Fibroblast of lung (primary cell): ENCODE measurements at regions not wholly inside any gene's neighbourhood (a gene's known extent, or its start where the extent isn't known, plus 50 kb on each side); places are given as distances from the start of the nearest gene placed in this dataset.

ENCODE experiments used
- DNase-seq, 2 donors: peaks; one replicate each; pipeline versions ENCODE4 v3.0.0 to v3.0.0-alpha.2; 2010; ENCODE audit warnings: low read depth in 2 of 2
- H2AFZ ChIP-seq: 2 replicates; pipeline ENCODE4 v1.5.1; 2012; ENCODE audit warnings: low read length, control low read depth, inconsistent platforms
- H3K27ac ChIP-seq: 2 replicates; pipeline ENCODE4 v1.5.1; 2011; ENCODE audit warnings: low read length, control low read depth; ENCODE audit not compliant: insufficient read depth
- H3K27me3 ChIP-seq: 2 replicates; pipeline ENCODE4 v1.5.1; 2011; ENCODE audit warnings: mild to moderate bottlenecking, low read length; ENCODE audit not compliant: control insufficient read depth, insufficient read depth
- H3K36me3 ChIP-seq: 2 replicates; pipeline ENCODE4 v1.5.1; 2011; ENCODE audit warnings: low read length; ENCODE audit not compliant: control insufficient read depth, insufficient read depth
- H3K4me1 ChIP-seq: 2 replicates; pipeline ENCODE4 v1.5.1; 2011; ENCODE audit warnings: low read length; ENCODE audit not compliant: control insufficient read depth, insufficient read depth; ENCODE audit errors: extremely low read depth
- H3K4me2 ChIP-seq: 2 replicates; pipeline ENCODE4 v1.5.1; 2011; ENCODE audit warnings: low read length, control low read depth; ENCODE audit not compliant: insufficient read depth; ENCODE audit errors: extremely low read depth
- H3K4me3 ChIP-seq, 4 experiments: fragments of 200-600 bp in 1 of 4; sonication (generic) in 1 of 4; replicated peaks in 1 of 4; 2 replicates each; pipeline ENCODE4 v1.5.1; 2011 to 2016; ENCODE audit warnings: low read length in 4 of 4, low read depth in 3 of 4, mild to moderate bottlenecking in 3 of 4, control low read depth in 2 of 4, inconsistent platforms in 1 of 4, mixed read lengths in 1 of 4; ENCODE audit not compliant: insufficient read depth in 1 of 4; ENCODE audit errors: control extremely low read depth in 1 of 4
- H3K79me2 ChIP-seq: 2 replicates; pipeline ENCODE4 v1.5.1; 2012; ENCODE audit warnings: mild to moderate bottlenecking, low read length, inconsistent platforms; ENCODE audit not compliant: control insufficient read depth, insufficient read depth
- H3K9ac ChIP-seq: 2 replicates; pipeline ENCODE4 v1.5.1; 2011; ENCODE audit warnings: mild to moderate bottlenecking, low read length, control low read depth; ENCODE audit not compliant: insufficient read depth
- H3K9me3 ChIP-seq: 2 replicates; pipeline ENCODE4 v1.5.1; 2012; ENCODE audit warnings: low read depth, low read length; ENCODE audit not compliant: control insufficient read depth, insufficient read depth
- H4K20me1 ChIP-seq: 2 replicates; pipeline ENCODE4 v1.5.1; 2011; ENCODE audit warnings: low read length; ENCODE audit not compliant: control insufficient read depth, insufficient read depth; ENCODE audit errors: extremely low read depth
- EZH2 ChIP-seq: IDR thresholded peaks from 2 replicates; pipeline ENCODE4 v1.5.1; 2012; ENCODE audit warnings: low read length, control low read depth, mild to moderate bottlenecking; ENCODE audit errors: missing control alignments
- TF ChIP-seq, protein P1 (sequence below), 2 donors: IDR thresholded peaks in 1 of 2; conservative IDR thresholded peaks in 1 of 2; 1 replicate in 1 of 2; 2 replicates in 1 of 2; pipeline ENCODE4 v1.5.1; 2011 to 2012; ENCODE audit warnings: low read length in 2 of 2, control low read depth in 1 of 2, inconsistent platforms in 1 of 2, low read depth in 1 of 2, mild to moderate bottlenecking in 1 of 2

DNA sequence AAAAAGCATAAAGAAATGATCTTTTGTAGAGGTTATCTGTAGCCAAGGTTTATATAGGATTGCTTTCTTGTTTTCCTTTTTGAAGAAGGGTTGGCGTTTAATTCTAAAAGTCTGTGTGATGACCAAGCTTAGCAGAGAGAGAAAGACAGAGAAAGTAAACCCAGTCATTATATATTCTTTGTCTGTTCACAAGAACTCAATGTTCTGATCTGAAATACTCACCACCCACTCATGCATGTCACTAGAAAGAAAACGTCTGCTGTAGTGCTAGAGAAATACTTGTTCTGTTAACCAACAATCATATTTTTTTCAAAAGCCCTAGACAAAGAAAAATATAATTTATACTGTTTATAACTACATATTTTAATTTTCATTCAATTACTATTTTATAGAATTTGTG lies 173.7 kb upstream of the SLITRK5 start:
- Histone ChIP-seq H3K4me3 (no peak overlapping the region), H3K4me2 (no peak overlapping the region), H3K27me3 (no peaks in the 10 kb centered on the region), H3K36me3 (no peaks in the 10 kb centered on the region), H3K9me3 (no peaks in the 10 kb centered on the region), H3K4me1 (no peaks in the 10 kb centered on the region), H2AFZ (no peak overlapping the region), H3K27ac (no peak overlapping the region), H3K79me2 (no peaks in the 10 kb centered on the region), H3K9ac (no peak overlapping the region), H4K20me1 (no peaks in the 10 kb centered on the region)
- DNase-seq: no peak
- TF ChIP-seq, protein P1, sequence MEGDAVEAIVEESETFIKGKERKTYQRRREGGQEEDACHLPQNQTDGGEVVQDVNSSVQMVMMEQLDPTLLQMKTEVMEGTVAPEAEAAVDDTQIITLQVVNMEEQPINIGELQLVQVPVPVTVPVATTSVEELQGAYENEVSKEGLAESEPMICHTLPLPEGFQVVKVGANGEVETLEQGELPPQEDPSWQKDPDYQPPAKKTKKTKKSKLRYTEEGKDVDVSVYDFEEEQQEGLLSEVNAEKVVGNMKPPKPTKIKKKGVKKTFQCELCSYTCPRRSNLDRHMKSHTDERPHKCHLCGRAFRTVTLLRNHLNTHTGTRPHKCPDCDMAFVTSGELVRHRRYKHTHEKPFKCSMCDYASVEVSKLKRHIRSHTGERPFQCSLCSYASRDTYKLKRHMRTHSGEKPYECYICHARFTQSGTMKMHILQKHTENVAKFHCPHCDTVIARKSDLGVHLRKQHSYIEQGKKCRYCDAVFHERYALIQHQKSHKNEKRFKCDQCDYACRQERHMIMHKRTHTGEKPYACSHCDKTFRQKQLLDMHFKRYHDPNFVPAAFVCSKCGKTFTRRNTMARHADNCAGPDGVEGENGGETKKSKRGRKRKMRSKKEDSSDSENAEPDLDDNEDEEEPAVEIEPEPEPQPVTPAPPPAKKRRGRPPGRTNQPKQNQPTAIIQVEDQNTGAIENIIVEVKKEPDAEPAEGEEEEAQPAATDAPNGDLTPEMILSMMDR (conservative IDR thresholded peaks at IDR 0.05 in 1 of 2, IDR thresholded peaks at IDR 0.05 in 1 of 2; ENCODE audit: low read depth in 1 of 2, low read length in 2 of 2): no peak

DNA sequence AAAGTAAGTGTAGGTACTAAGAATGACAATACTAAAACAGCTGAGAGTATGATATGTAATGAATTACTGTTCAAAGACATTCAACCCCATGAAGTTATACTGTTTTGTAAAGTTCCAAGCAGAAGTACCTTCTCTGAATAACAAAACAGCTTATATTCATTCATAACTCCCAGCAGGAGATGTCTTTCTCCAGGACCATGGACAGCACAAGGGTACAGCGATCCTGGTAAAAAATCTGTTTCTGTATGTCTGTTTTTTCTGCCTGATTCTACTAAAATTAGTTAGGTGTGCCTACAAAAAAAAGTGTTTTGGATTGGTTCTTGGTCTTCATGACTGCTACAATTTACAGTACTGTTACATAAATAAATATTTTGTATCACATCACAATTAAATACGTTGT lies 172.5 kb upstream of the SLITRK5 start:
- Histone ChIP-seq H3K79me2 (no peaks in the 10 kb centered on the region), H3K4me3 (no peak overlapping the region), H3K4me2 (no peak overlapping the region), H3K27ac (no peak overlapping the region), H3K4me1 (no peaks in the 10 kb centered on the region), H2AFZ (no peak overlapping the region), H3K9me3 (no peaks in the 10 kb centered on the region), H4K20me1 (no peaks in the 10 kb centered on the region), H3K27me3 (no peaks in the 10 kb centered on the region), H3K36me3 (no peaks in the 10 kb centered on the region), H3K9ac (no peak overlapping the region)
- TF ChIP-seq EZH2: no peak
- TF ChIP-seq, protein P1 (conservative IDR thresholded peaks at IDR 0.05 in 1 of 2, IDR thresholded peaks at IDR 0.05 in 1 of 2; ENCODE audit: low read depth in 1 of 2, low read length in 2 of 2): no peak
- peak; percentile 16 to 35 for DNase-seq

DNA sequence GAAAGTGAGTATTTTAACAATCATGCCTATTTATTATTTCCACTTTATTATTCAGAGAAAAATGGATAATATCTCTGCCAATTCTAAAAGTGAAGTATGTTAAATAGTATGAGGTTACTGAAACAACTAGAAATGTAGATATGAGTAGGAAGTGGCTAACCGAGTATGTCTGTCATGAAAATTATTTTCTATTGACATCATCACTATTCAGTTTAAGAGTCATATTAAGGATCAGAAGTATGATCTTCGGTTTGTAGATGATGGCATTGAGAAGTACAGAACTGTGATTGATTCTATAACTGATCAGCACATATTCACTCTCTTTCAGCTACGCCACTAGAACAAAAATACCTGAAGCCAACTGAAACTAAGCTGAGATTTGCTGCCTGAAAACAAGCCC lies 146.4 kb upstream of the SLITRK5 start:
- TF ChIP-seq EZH2: no peak
- TF ChIP-seq, protein P1 (conservative IDR thresholded peaks at IDR 0.05 in 1 of 2, IDR thresholded peaks at IDR 0.05 in 1 of 2; ENCODE audit: low read depth in 1 of 2, low read length in 2 of 2): no peak
- H3K27ac ChIP-seq: no peak overlapping the region
- no peaks in the 10 kb centered on the region for H3K4me1 ChIP-seq
- peak in 1 of 2 donors; percentile 23 for DNase-seq
- no peaks in the 10 kb centered on the region for H3K79me2 ChIP-seq
- no peaks in the 10 kb centered on the region for H4K20me1 ChIP-seq
- H3K4me3 ChIP-seq: no peak overlapping the region
- no peaks in the 10 kb centered on the region for H3K9me3 ChIP-seq
- no peak overlapping the region for H3K9ac ChIP-seq
- no peak overlapping the region for H2AFZ ChIP-seq
- H3K36me3 ChIP-seq: no peaks in the 10 kb centered on the region
- H3K27me3 ChIP-seq: no peaks in the 10 kb centered on the region
- H3K4me2 ChIP-seq: no peak overlapping the region
